Neural cell (in vitro differentiated cells): ENCODE measurements at regions not wholly inside any gene's neighbourhood (a gene's known extent, or its start where the extent isn't known, plus 50 kb on each side); places are given as distances from the start of the nearest gene placed in this dataset.

Experiments
- H2AFZ ChIP-seq: fragments of 200-600, 300-800 bp; sonication (generic), shearing (Covaris generic); 2 replicates; pipeline ENCODE4 v1.6.0; 2014; ENCODE audit warnings: low read depth, mild to moderate bottlenecking, antibody characterized with exemption, low read length, moderate library complexity
- H3F3A ChIP-seq: fragments of 200-600 bp; shearing (Covaris generic); 2 replicates; pipeline ENCODE4 v1.6.1; 2016; ENCODE audit warnings: mild to moderate bottlenecking, moderate library complexity, mixed read lengths, antibody characterized with exemption, low read length; ENCODE audit not compliant: insufficient read depth, poor library complexity, severe bottlenecking
- H3K27ac ChIP-seq: fragments of 200-600, 300-800 bp; sonication (generic), shearing (Covaris generic); 2 replicates; pipeline ENCODE4 v1.5.1; 2014; ENCODE audit warnings: mild to moderate bottlenecking, low read length, moderate library complexity
- H3K27me3 ChIP-seq: fragments of 300-800, 200-600 bp; sonication (generic), shearing (Covaris generic); 2 replicates; pipeline ENCODE4 v1.6.0; 2014; ENCODE audit warnings: mild to moderate bottlenecking, low read depth, low read length, moderate library complexity; ENCODE audit not compliant: insufficient read depth
- H3K36me3 ChIP-seq: fragments of 300-800, 200-600 bp; sonication (generic), shearing (Covaris generic); 2 replicates; pipeline ENCODE4 v1.5.1; 2014; ENCODE audit warnings: mild to moderate bottlenecking, antibody characterized with exemption, low read length, moderate library complexity; ENCODE audit not compliant: insufficient read depth
- H3K4me2 ChIP-seq: fragments of 300-800, 200-600 bp; sonication (generic), shearing (Covaris generic); 2 replicates; pipeline ENCODE4 v1.6.0; 2014; ENCODE audit warnings: mild to moderate bottlenecking, low read length
- H3K4me3 ChIP-seq: fragments of 300-800, 200-600 bp; sonication (generic), shearing (Covaris generic); 2 replicates; pipeline ENCODE4 v1.5.1; 2014; ENCODE audit warnings: mild to moderate bottlenecking, low read length, moderate library complexity
- H3K79me2 ChIP-seq: fragments of 200-600 bp; shearing (Covaris generic); replicated peaks from 2 replicates; pipeline ENCODE4 v1.6.0; 2014; ENCODE audit warnings: mild to moderate bottlenecking, low read length, moderate library complexity; ENCODE audit not compliant: insufficient read depth
- H3K9ac ChIP-seq: fragments of 300-800, 200-600 bp; sonication (generic), shearing (Covaris generic); 2 replicates; pipeline ENCODE4 v1.6.1; 2016; ENCODE audit warnings: mild to moderate bottlenecking, low read length, mixed read lengths
- H3K9me2 ChIP-seq: fragments of 200-600 bp; shearing (Covaris generic); 2 replicates; pipeline ENCODE4 v1.6.1; 2016; ENCODE audit warnings: mild to moderate bottlenecking, low read length, mixed read lengths; ENCODE audit not compliant: insufficient read depth
- H3K9me3 ChIP-seq: fragments of 200-600, 300-800 bp; sonication (generic), shearing (Covaris generic); 2 replicates; pipeline ENCODE4 v1.6.1; 2016; ENCODE audit warnings: mild to moderate bottlenecking, mixed run types, low read length, moderate library complexity, mixed read lengths
- H4K20me1 ChIP-seq: fragments of 200-600 bp; shearing (Covaris generic); 2 replicates; pipeline ENCODE4 v1.6.1; 2016; ENCODE audit warnings: mild to moderate bottlenecking, mixed run types; ENCODE audit not compliant: insufficient read depth
- EP300 ChIP-seq: fragments of 450-650 bp; conservative IDR thresholded peaks from 2 replicates; pipeline ENCODE4 v1.6.1; 2014; ENCODE audit warnings: antibody characterized with exemption, mild to moderate bottlenecking, moderate library complexity; ENCODE audit not compliant: poor library complexity, severe bottlenecking
- EZH2 ChIP-seq: fragments of 200-600, 300-800 bp; shearing (Covaris generic), sonication (generic); IDR thresholded peaks from 2 replicates; pipeline ENCODE4 v1.6.1; 2014; ENCODE audit warnings: antibody characterized with exemption, low read length, borderline replicate concordance, mild to moderate bottlenecking; ENCODE audit not compliant: insufficient read depth, poor library complexity, severe bottlenecking
- MXI1 ChIP-seq: fragments of 450-650 bp; conservative IDR thresholded peaks from 2 replicates; pipeline ENCODE4 v1.6.1; 2014; ENCODE audit warnings: antibody characterized with exemption, mild to moderate bottlenecking; ENCODE audit not compliant: poor library complexity, severe bottlenecking
- POLR2AphosphoS5 ChIP-seq: IDR thresholded peaks from 2 replicates; pipeline ENCODE4 v1.6.1; 2012
- RAD21 ChIP-seq: fragments of 450-650 bp; conservative IDR thresholded peaks from 2 replicates; pipeline ENCODE4 v1.6.1; 2014; ENCODE audit warnings: antibody characterized with exemption, mild to moderate bottlenecking, moderate library complexity
- SMC3 ChIP-seq: fragments of 450-650 bp; conservative IDR thresholded peaks from 2 replicates; pipeline ENCODE4 v1.6.1; 2014; ENCODE audit warnings: antibody characterized with exemption, mild to moderate bottlenecking, moderate library complexity; ENCODE audit not compliant: poor library complexity
- TF ChIP-seq, protein P1 (sequence below): IDR thresholded peaks from 2 replicates; pipeline ENCODE4 v1.6.1; 2012; ENCODE audit warnings: borderline replicate concordance
- TF ChIP-seq, protein P2 (sequence below): fragments of 450-650 bp; IDR thresholded peaks from 2 replicates; pipeline ENCODE4 v1.5.1; 2014; ENCODE audit warnings: antibody characterized with exemption, mild to moderate bottlenecking, moderate library complexity; ENCODE audit not compliant: poor library complexity, severe bottlenecking

DNA sequence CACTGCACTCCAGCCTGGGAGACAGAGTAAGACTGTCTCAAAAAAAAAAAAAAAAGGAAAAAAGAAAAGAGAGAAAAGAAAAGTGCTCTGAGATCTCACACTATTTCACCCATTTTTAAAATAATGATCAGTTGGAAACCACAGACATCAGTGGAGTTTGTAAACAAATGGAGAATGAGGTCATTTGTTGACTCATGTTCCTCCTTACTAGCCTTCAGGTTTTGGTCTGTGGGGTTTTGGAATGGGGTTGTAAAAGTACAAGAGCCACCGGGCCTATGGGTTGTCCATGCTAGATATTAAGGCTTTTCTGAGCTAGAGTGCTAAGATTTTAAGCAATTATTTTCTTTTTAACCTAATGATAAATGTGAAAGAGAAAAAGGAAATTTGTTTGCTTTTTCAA is 104.4 kb upstream of the PRL start:
- no peaks in the 10 kb centered on the region for H3K36me3 ChIP-seq
- no peaks in the 10 kb centered on the region for H3K9me3 ChIP-seq
- H3K9ac ChIP-seq: no peak overlapping the region
- no peaks in the 10 kb centered on the region for H3F3A ChIP-seq
- no peaks in the 10 kb centered on the region for H3K27me3 ChIP-seq
- H3K79me2 ChIP-seq: no peaks in the 10 kb centered on the region
- no peak overlapping the region for H2AFZ ChIP-seq
- no peaks in the 10 kb centered on the region for H3K9me2 ChIP-seq
- no peak overlapping the region for H3K4me2 ChIP-seq
- no peak overlapping the region for H3K4me3 ChIP-seq
- no peak overlapping the region for H3K27ac ChIP-seq
- no peak for TF ChIP-seq EP300
- TF ChIP-seq, protein P1, sequence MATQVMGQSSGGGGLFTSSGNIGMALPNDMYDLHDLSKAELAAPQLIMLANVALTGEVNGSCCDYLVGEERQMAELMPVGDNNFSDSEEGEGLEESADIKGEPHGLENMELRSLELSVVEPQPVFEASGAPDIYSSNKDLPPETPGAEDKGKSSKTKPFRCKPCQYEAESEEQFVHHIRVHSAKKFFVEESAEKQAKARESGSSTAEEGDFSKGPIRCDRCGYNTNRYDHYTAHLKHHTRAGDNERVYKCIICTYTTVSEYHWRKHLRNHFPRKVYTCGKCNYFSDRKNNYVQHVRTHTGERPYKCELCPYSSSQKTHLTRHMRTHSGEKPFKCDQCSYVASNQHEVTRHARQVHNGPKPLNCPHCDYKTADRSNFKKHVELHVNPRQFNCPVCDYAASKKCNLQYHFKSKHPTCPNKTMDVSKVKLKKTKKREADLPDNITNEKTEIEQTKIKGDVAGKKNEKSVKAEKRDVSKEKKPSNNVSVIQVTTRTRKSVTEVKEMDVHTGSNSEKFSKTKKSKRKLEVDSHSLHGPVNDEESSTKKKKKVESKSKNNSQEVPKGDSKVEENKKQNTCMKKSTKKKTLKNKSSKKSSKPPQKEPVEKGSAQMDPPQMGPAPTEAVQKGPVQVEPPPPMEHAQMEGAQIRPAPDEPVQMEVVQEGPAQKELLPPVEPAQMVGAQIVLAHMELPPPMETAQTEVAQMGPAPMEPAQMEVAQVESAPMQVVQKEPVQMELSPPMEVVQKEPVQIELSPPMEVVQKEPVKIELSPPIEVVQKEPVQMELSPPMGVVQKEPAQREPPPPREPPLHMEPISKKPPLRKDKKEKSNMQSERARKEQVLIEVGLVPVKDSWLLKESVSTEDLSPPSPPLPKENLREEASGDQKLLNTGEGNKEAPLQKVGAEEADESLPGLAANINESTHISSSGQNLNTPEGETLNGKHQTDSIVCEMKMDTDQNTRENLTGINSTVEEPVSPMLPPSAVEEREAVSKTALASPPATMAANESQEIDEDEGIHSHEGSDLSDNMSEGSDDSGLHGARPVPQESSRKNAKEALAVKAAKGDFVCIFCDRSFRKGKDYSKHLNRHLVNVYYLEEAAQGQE: no peak
- H4K20me1 ChIP-seq: no peaks in the 10 kb centered on the region

DNA sequence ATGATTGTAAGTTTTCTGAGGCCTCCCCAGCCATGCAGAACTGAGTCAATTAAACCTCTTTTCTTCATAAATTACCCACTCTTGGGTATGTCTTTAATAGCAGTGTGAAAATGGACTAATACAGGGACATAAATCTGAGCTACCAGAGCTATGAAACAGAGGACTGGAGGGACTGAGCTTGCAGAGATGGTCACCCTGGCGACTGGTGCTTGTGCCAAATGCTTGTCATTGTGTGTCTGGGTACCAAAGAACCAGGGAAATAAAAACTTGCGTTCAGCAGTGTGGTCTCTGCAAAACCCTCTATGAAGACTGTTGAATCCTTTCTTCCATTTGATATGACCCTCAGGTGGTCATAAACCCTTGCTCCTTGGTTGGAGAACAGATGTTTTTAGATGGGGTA is 105.1 kb upstream of the PRL start:
- no peaks in the 10 kb centered on the region for H3F3A ChIP-seq
- no peaks in the 10 kb centered on the region for H3K9me3 ChIP-seq
- H3K27ac ChIP-seq: no peak overlapping the region
- no peak overlapping the region for H3K4me2 ChIP-seq
- TF ChIP-seq, protein P2, sequence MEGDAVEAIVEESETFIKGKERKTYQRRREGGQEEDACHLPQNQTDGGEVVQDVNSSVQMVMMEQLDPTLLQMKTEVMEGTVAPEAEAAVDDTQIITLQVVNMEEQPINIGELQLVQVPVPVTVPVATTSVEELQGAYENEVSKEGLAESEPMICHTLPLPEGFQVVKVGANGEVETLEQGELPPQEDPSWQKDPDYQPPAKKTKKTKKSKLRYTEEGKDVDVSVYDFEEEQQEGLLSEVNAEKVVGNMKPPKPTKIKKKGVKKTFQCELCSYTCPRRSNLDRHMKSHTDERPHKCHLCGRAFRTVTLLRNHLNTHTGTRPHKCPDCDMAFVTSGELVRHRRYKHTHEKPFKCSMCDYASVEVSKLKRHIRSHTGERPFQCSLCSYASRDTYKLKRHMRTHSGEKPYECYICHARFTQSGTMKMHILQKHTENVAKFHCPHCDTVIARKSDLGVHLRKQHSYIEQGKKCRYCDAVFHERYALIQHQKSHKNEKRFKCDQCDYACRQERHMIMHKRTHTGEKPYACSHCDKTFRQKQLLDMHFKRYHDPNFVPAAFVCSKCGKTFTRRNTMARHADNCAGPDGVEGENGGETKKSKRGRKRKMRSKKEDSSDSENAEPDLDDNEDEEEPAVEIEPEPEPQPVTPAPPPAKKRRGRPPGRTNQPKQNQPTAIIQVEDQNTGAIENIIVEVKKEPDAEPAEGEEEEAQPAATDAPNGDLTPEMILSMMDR: no peak
- no peak for TF ChIP-seq EP300
- TF ChIP-seq POLR2AphosphoS5: no peak
- TF ChIP-seq EZH2: no peak
- no peak for TF ChIP-seq MXI1
- TF ChIP-seq RAD21: no peak
- TF ChIP-seq SMC3: no peak
- TF ChIP-seq, protein P1: no peak
- no peaks in the 10 kb centered on the region for H3K9me2 ChIP-seq
- no peaks in the 10 kb centered on the region for H3K79me2 ChIP-seq
- H3K36me3 ChIP-seq: no peaks in the 10 kb centered on the region
- H4K20me1 ChIP-seq: no peaks in the 10 kb centered on the region
- no peak overlapping the region for H3K9ac ChIP-seq
- no peaks in the 10 kb centered on the region for H3K27me3 ChIP-seq
- no peak overlapping the region for H3K4me3 ChIP-seq
- H2AFZ ChIP-seq: no peak overlapping the region
